Endothelial cell of umbilical vein (primary cell): ENCODE measurements at regions not wholly inside any gene's neighbourhood (a gene's known extent, or its start where the extent isn't known, plus 50 kb on each side); places are given as distances from the start of the nearest gene placed in this dataset.
"Not testable (repeated sequence)": the region's sequence is repeated elsewhere in the genome, so short reads cannot be mapped to it uniquely, and the experiment has no call there.

Experiments used
- CTCF ChIP-seq, 2 donors: IDR thresholded peaks; 1 replicate in 1 of 2; 2 replicates in 1 of 2; pipeline ENCODE4 v1.5.1; 2011; ENCODE audit warnings: low read length in 2 of 2, mild to moderate bottlenecking in 2 of 2, moderate library complexity in 2 of 2, control low read depth in 1 of 2, inconsistent platforms in 1 of 2, low read depth in 1 of 2; ENCODE audit not compliant: insufficient read depth in 1 of 2; ENCODE audit errors: extremely low read depth in 1 of 2
- EZH2 ChIP-seq: IDR thresholded peaks from 2 replicates; pipeline ENCODE4 v1.6.1; 2012; ENCODE audit warnings: borderline replicate concordance, low read depth, mild to moderate bottlenecking, moderate library complexity, low read length, inconsistent platforms; ENCODE audit not compliant: severe bottlenecking
- MAX ChIP-seq: IDR thresholded peaks from 2 replicates; pipeline ENCODE4 v1.6.1; 2011; ENCODE audit not compliant: insufficient read depth, insufficient read length
- POLR2A ChIP-seq: IDR thresholded peaks from 2 replicates; pipeline ENCODE4 v1.6.1; 2012; ENCODE audit warnings: low read depth, mild to moderate bottlenecking, control low read depth, low read length
- POLR2AphosphoS5 ChIP-seq: IDR thresholded peaks from 2 replicates; pipeline ENCODE4 v1.6.1; 2012; ENCODE audit warnings: low read depth, mild to moderate bottlenecking, control low read depth, low read length, moderate library complexity; ENCODE audit not compliant: insufficient read depth

DNA sequence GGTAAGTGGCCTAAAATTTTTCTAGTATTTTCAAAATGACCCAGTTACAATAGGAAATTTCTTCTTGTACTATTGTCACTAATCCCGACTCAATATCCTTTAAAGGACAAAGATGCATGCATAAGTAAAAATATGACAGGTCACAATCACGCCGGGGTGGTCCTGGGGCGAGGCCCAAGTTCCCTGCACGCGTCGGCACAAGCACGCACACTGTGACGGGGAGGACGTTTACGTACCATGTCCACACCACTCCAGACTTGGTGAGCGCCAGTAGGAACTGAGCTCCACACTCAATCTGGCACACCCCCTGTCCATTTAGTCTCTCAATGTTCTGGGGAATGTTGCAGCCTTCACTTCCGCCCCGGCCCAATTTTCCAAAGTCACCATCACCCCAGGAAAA is 128.7 kb downstream of the GOLGA6L22 start:
- not testable (repeated sequence) for TF ChIP-seq POLR2A; CTCF (IDR thresholded peaks at IDR 0.05; ENCODE audit: extremely low read depth in 1 of 2, insufficient read depth in 1 of 2, low read depth in 1 of 2, low read length in 2 of 2); POLR2AphosphoS5; EZH2; MAX
